ENCODE measurements at regions not wholly inside any gene's neighbourhood (a gene's known extent, or its start where the extent isn't known, plus 50 kb on each side); places are given as distances from the start of the nearest gene placed in this dataset.

DNA sequence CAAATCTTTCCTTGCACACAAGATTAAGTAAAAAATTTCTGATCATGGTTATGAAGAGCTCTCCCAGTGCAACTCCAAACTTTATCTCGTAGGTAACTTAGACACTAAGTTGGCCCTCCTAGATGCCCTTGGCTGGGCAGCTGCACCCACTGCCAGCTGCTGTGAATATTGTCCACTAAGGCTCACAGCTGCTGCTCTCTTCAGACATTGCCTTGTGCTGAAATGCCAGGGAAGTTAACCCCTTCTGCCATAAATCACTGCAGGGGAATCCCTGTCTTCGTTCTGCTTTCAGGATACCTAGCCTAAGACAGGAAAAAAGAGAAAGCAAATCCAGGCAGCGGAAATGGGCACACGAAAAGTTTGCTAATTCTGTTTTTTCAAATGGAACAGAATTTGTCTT, 106.4 kb downstream of the IRX5 start:
- TF ChIP-seq CTCF (IDR thresholded peaks at IDR 0.05) (no peak), POLR2A (IDR thresholded peaks at IDR 0.05) (no peak)
